Astrocyte (in vitro differentiated cells and primary cell): ENCODE measurements at regions not wholly inside any gene's neighbourhood (a gene's known extent, or its start where the extent isn't known, plus 50 kb on each side); places are given as distances from the start of the nearest gene placed in this dataset.

ENCODE experiments used
- DNase-seq: peaks from one replicate; pipeline ENCODE4 v3.0.0-alpha.2; 2010; ENCODE audit warnings: low read depth
- FAIRE-seq: peaks from 2 replicates; lab custom pipeline; 2011; peaks lifted over from hg19 to GRCh38; lab: Jason Lieb, UNC
- H2AFZ ChIP-seq: 2 replicates; pipeline ENCODE4 v1.6.0; 2012; ENCODE audit warnings: low read depth, low read length, inconsistent platforms
- H3K27ac ChIP-seq: 2 replicates; pipeline ENCODE4 v1.5.1; 2011; ENCODE audit warnings: low read depth, low read length, inconsistent platforms
- H3K27me3 ChIP-seq: 2 replicates; pipeline ENCODE4 v1.6.0; 2011; ENCODE audit warnings: low read length, inconsistent platforms; ENCODE audit not compliant: insufficient read depth
- H3K36me3 ChIP-seq: 2 replicates; pipeline ENCODE4 v1.5.1; 2011; ENCODE audit warnings: low read length, inconsistent platforms; ENCODE audit not compliant: insufficient read depth
- H3K4me1 ChIP-seq: 2 replicates; pipeline ENCODE4 v1.5.1; 2011; ENCODE audit warnings: low read length, inconsistent platforms; ENCODE audit not compliant: insufficient read depth
- H3K4me2 ChIP-seq: 2 replicates; pipeline ENCODE4 v1.6.0; 2012; ENCODE audit warnings: low read length, inconsistent platforms
- H3K4me3 ChIP-seq: 2 replicates; pipeline ENCODE4 v1.5.1; 2011; ENCODE audit warnings: low read depth, mild to moderate bottlenecking, low read length, inconsistent platforms; ENCODE audit not compliant: insufficient read depth
- H3K79me2 ChIP-seq: 2 replicates; pipeline ENCODE4 v1.6.0; 2012; ENCODE audit warnings: mild to moderate bottlenecking, low read length, inconsistent platforms; ENCODE audit not compliant: insufficient read depth
- H3K9ac ChIP-seq: 2 replicates; pipeline ENCODE4 v1.6.0; 2012; ENCODE audit warnings: mild to moderate bottlenecking, low read length, inconsistent platforms
- H3K9me3 ChIP-seq: 2 replicates; pipeline ENCODE4 v1.5.1; 2012; ENCODE audit warnings: low read depth, mild to moderate bottlenecking, low read length, inconsistent platforms; ENCODE audit not compliant: insufficient read depth
- H4K20me1 ChIP-seq: 2 replicates; pipeline ENCODE4 v1.6.0; 2012; ENCODE audit warnings: low read length, inconsistent platforms; ENCODE audit not compliant: insufficient read depth
- H3K27ac Mint-ChIP-seq: one replicate; pipeline ENCODE4 v1.8.0; 2021; ENCODE audit warnings: mild to moderate bottlenecking, mixed read lengths; ENCODE audit not compliant: unreplicated experiment
- H3K27me3 Mint-ChIP-seq: one replicate; pipeline ENCODE4 v1.8.0; 2021; ENCODE audit warnings: low read depth, mixed read lengths; ENCODE audit not compliant: unreplicated experiment
- H3K36me3 Mint-ChIP-seq: one replicate; pipeline ENCODE4 v1.8.0; 2021; ENCODE audit warnings: low read depth, mixed read lengths; ENCODE audit not compliant: unreplicated experiment
- H3K4me1 Mint-ChIP-seq: one replicate; pipeline ENCODE4 v1.8.0; 2021; ENCODE audit warnings: low read depth, mixed read lengths; ENCODE audit not compliant: unreplicated experiment
- H3K4me3 Mint-ChIP-seq: one replicate; pipeline ENCODE4 v1.8.0; 2021; ENCODE audit warnings: mild to moderate bottlenecking, moderate library complexity, mixed read lengths; ENCODE audit not compliant: unreplicated experiment
- H3K9me3 Mint-ChIP-seq: one replicate; pipeline ENCODE4 v1.8.0; 2021; ENCODE audit warnings: mild to moderate bottlenecking, mixed read lengths; ENCODE audit not compliant: unreplicated experiment
- EZH2 ChIP-seq: IDR thresholded peaks from 2 replicates; pipeline ENCODE4 v1.6.1; 2012; ENCODE audit warnings: mild to moderate bottlenecking, low read length, inconsistent platforms; ENCODE audit not compliant: insufficient read depth
- TF ChIP-seq, protein P1 (sequence below): IDR thresholded peaks from 2 replicates; pipeline ENCODE4 v1.5.1; 2011; ENCODE audit warnings: low read depth, mild to moderate bottlenecking, inconsistent platforms, low read length, moderate library complexity; ENCODE audit not compliant: insufficient read depth

DNA sequence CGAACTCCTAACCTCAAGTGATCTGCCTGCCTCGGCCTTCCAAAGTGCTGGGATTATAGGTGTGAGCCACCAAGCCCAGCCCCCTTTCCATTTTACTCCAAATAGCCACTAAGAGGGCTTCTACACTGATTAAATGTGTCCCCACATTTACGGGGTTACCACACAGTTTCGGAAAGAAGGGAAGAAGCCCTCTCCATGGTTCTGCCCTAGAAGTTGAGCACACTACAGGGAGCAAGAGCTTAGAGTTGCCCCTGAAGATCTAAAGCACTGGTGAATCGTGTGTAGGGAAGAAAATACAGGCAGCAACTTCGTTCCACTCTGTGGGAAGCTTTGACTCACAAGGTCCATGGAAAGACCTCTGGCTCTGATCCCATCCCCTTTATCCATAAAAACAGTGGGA is 133.0 kb upstream of the PRKCQ start:
- no peak overlapping the region for H3K9ac ChIP-seq
- no peaks in the 10 kb centered on the region for H4K20me1 ChIP-seq
- H3K79me2 ChIP-seq, result no peaks in the 10 kb centered on the region
- Mint-ChIP-seq H3K27ac (no peak overlapping the region), H3K9me3 (no peaks in the 10 kb centered on the region), H3K27me3 (peaks cover 20% of the 10 kb centered on the region), H3K4me1 (no peaks in the 10 kb centered on the region), H3K36me3 (no peaks in the 10 kb centered on the region), H3K4me3 (no peak overlapping the region)
- H3K9me3 ChIP-seq, result no peaks in the 10 kb centered on the region
- FAIRE-seq, result no peak
- no peak overlapping the region for H3K4me2 ChIP-seq
- peaks cover 9% of the 10 kb centered on the region for H3K27me3 ChIP-seq
- H3K27ac ChIP-seq, result no peak overlapping the region
- no peak for DNase-seq
- no peak overlapping the region for H2AFZ ChIP-seq
- TF ChIP-seq EZH2, result no peak
- TF ChIP-seq, protein P1, sequence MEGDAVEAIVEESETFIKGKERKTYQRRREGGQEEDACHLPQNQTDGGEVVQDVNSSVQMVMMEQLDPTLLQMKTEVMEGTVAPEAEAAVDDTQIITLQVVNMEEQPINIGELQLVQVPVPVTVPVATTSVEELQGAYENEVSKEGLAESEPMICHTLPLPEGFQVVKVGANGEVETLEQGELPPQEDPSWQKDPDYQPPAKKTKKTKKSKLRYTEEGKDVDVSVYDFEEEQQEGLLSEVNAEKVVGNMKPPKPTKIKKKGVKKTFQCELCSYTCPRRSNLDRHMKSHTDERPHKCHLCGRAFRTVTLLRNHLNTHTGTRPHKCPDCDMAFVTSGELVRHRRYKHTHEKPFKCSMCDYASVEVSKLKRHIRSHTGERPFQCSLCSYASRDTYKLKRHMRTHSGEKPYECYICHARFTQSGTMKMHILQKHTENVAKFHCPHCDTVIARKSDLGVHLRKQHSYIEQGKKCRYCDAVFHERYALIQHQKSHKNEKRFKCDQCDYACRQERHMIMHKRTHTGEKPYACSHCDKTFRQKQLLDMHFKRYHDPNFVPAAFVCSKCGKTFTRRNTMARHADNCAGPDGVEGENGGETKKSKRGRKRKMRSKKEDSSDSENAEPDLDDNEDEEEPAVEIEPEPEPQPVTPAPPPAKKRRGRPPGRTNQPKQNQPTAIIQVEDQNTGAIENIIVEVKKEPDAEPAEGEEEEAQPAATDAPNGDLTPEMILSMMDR, result no peak
- no peaks in the 10 kb centered on the region for H3K4me1 ChIP-seq
- H3K4me3 ChIP-seq, result no peak overlapping the region
- no peaks in the 10 kb centered on the region for H3K36me3 ChIP-seq

GRCh38 chr10:6711881-6712280 is 131.8 kb upstream of the PRKCQ start:
- H4K20me1 ChIP-seq, result no peaks in the 10 kb centered on the region
- no peak overlapping the region for H2AFZ ChIP-seq
- no peak overlapping the region for H3K27ac ChIP-seq
- H3K4me1 Mint-ChIP-seq, result no peaks in the 10 kb centered on the region
- no peak overlapping the region for H3K4me2 ChIP-seq
- TF ChIP-seq, protein P1, result no peak
- no peak for TF ChIP-seq EZH2
- no peak for FAIRE-seq
- no peak overlapping the region for H3K4me3 ChIP-seq
- H3K4me3 Mint-ChIP-seq, result no peak overlapping the region
- no peaks in the 10 kb centered on the region for H3K9me3 ChIP-seq
- no peaks in the 10 kb centered on the region for H3K9me3 Mint-ChIP-seq
- no peak overlapping the region for H3K9ac ChIP-seq
- peaks cover 9% of the 10 kb centered on the region for H3K27me3 ChIP-seq
- no peak for DNase-seq
- H3K27me3 Mint-ChIP-seq, result peaks cover 22% of the 10 kb centered on the region
- H3K27ac Mint-ChIP-seq, result no peak overlapping the region
- no peaks in the 10 kb centered on the region for H3K36me3 Mint-ChIP-seq
- no peaks in the 10 kb centered on the region for H3K79me2 ChIP-seq
- H3K36me3 ChIP-seq, result no peaks in the 10 kb centered on the region
- no peaks in the 10 kb centered on the region for H3K4me1 ChIP-seq

GRCh38 chr10:6711408-6711841 is 131.3 kb upstream of the PRKCQ start:
- no peak overlapping the region for H3K9ac ChIP-seq
- DNase-seq (no peak), FAIRE-seq (no peak)
- H3K27me3 Mint-ChIP-seq, result peaks cover 22% of the 10 kb centered on the region
- peaks cover 9% of the 10 kb centered on the region for H3K27me3 ChIP-seq
- H3K9me3 Mint-ChIP-seq, result no peaks in the 10 kb centered on the region
- no peak overlapping the region for H2AFZ ChIP-seq
- H3K4me1 Mint-ChIP-seq, result no peaks in the 10 kb centered on the region
- H3K4me2 ChIP-seq, result no peak overlapping the region
- no peaks in the 10 kb centered on the region for H4K20me1 ChIP-seq
- H3K4me1 ChIP-seq, result no peaks in the 10 kb centered on the region
- no peaks in the 10 kb centered on the region for H3K36me3 Mint-ChIP-seq
- TF ChIP-seq EZH2, result no peak
- H3K9me3 ChIP-seq, result no peaks in the 10 kb centered on the region
- H3K4me3 ChIP-seq, result no peak overlapping the region
- no peak overlapping the region for H3K4me3 Mint-ChIP-seq
- no peak overlapping the region for H3K27ac ChIP-seq
- no peak overlapping the region for H3K27ac Mint-ChIP-seq
- no peaks in the 10 kb centered on the region for H3K36me3 ChIP-seq
- no peaks in the 10 kb centered on the region for H3K79me2 ChIP-seq
